ENCODE measurements at regions not wholly inside any gene's neighbourhood (a gene's known extent, or its start where the extent isn't known, plus 50 kb on each side); places are given as distances from the start of the nearest gene placed in this dataset.

DNA sequence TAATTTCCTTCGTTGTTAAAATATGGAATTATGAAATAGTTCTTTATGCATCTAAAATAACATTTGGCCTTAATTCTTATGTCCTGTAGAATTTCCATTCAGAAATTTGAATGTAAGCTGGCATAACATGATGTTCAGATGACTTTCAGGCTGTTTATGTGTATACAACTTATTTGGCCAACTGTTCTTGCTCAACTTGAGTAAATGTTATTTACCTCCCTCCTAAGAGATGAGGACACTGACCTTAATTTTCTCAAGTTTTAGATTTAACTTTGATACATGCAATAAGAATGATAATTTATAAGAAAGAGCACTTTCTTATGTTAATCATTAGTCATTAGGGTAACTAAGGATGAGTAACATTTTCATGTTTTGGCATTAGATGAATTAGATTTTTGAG is 365.4 kb downstream of the AEBP2 start:
- ChIA-PET POLR2A (no interaction called here), CTCF (no interaction called here)
- no peak overlapping the region for H3K4me3 ChIP-seq (ENCODE audit: control extremely low read depth in 1 of 5, extremely low read depth in 1 of 5, insufficient read depth in 1 of 5, low read depth in 2 of 5, low read length in 4 of 5)
- H3K4me3 Mint-ChIP-seq = no peak overlapping the region
- DNase-seq (no peak), ATAC-seq (ENCODE audit: low read depth) (no peak)
- no peak overlapping the region for H3K4me2 ChIP-seq (replicated peaks; ENCODE audit: low read depth, low read length, poor library complexity, severe bottlenecking)
- TF ChIP-seq, protein P1, sequence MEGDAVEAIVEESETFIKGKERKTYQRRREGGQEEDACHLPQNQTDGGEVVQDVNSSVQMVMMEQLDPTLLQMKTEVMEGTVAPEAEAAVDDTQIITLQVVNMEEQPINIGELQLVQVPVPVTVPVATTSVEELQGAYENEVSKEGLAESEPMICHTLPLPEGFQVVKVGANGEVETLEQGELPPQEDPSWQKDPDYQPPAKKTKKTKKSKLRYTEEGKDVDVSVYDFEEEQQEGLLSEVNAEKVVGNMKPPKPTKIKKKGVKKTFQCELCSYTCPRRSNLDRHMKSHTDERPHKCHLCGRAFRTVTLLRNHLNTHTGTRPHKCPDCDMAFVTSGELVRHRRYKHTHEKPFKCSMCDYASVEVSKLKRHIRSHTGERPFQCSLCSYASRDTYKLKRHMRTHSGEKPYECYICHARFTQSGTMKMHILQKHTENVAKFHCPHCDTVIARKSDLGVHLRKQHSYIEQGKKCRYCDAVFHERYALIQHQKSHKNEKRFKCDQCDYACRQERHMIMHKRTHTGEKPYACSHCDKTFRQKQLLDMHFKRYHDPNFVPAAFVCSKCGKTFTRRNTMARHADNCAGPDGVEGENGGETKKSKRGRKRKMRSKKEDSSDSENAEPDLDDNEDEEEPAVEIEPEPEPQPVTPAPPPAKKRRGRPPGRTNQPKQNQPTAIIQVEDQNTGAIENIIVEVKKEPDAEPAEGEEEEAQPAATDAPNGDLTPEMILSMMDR (IDR thresholded peaks at IDR 0.05) = no peak
- TF ChIP-seq EZH2 (IDR thresholded peaks at IDR 0.05; ENCODE audit: borderline replicate concordance, insufficient read depth, low read depth, low read length, poor library complexity, severe bottlenecking) = no peak
- intact Hi-C loops (cut with micrococcal nuclease) = no loop called here
- no CpG with 5 or more reads among the region's 1 CpG for WGBS (ENCODE audit: insufficient coverage)
- H3K36me3 ChIP-seq (replicated peaks in 1 of 2; ENCODE audit: control extremely low read depth in 1 of 2, control insufficient read depth in 1 of 2, extremely low read depth in 1 of 2, insufficient read depth in 2 of 2, low read length in 1 of 2) = no peaks in the 10 kb centered on the region
- H3K27ac Mint-ChIP-seq = no peak overlapping the region
- no peaks in the 10 kb centered on the region for H4K20me1 ChIP-seq (ENCODE audit: control insufficient read depth, insufficient read depth, low read length, poor library complexity, severe bottlenecking)
- no peaks in the 10 kb centered on the region for H3K27me3 ChIP-seq (replicated peaks in 1 of 4; ENCODE audit: control extremely low read depth in 1 of 4, control insufficient read depth in 3 of 4, insufficient read depth in 4 of 4, low read length in 3 of 4)
- no peaks in the 10 kb centered on the region for H3K27me3 Mint-ChIP-seq
- H3K27ac ChIP-seq (ENCODE audit: low read length in 2 of 2) = no peak overlapping the region
- no peak overlapping the region for H3K9ac ChIP-seq (ENCODE audit: low read length)
- no peaks in the 10 kb centered on the region for H3K79me2 ChIP-seq (ENCODE audit: control insufficient read depth, insufficient read depth, low read length)
- H3K4me1 ChIP-seq (ENCODE audit: control insufficient read depth in 2 of 2, insufficient read depth in 2 of 2, low read length in 2 of 2) = no peaks in the 10 kb centered on the region
- peaks cover 3% of the 10 kb centered on the region for H3K9me3 Mint-ChIP-seq (ENCODE audit: insufficient read depth)
- no peaks in the 10 kb centered on the region for H3K4me1 Mint-ChIP-seq
- peaks cover 0 to 6% (median 0%) of the 10 kb centered on the region in 3 donors for H3K9me3 ChIP-seq (ENCODE audit: control extremely low read depth in 1 of 3, control insufficient read depth in 2 of 3, insufficient read depth in 1 of 3, low read length in 2 of 3)
- no peak overlapping the region for H2AFZ ChIP-seq (ENCODE audit: insufficient read depth, low read depth, low read length, poor library complexity, severe bottlenecking)

DNA sequence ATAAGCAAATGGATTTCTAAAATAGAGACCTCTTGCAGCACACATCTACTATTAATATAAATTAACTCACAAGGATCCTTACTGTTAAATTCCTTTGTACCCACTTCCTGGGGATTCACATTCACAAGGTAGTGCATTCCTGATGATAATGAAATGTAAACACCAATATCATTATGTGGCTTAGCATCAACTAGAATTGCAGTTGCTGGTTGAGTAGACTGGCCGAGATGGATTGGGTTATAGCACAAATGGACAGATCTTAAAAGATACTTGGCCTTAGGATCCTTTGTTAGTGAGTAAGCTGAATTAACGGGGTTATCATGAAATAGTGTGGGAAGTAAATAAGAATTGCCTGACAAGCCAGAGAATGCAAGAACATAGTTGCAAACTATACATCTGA is 369.1 kb downstream of the AEBP2 start:
- Histone ChIP-seq H3K9me3 (ENCODE audit: control extremely low read depth in 1 of 3, control insufficient read depth in 2 of 3, insufficient read depth in 1 of 3, low read length in 2 of 3) (peaks cover 0 to 6% (median 0%) of the 10 kb centered on the region in 3 donors), H3K27me3 (replicated peaks in 1 of 4; ENCODE audit: control extremely low read depth in 1 of 4, control insufficient read depth in 3 of 4, insufficient read depth in 4 of 4, low read length in 3 of 4) (no peaks in the 10 kb centered on the region), H4K20me1 (ENCODE audit: control insufficient read depth, insufficient read depth, low read length, poor library complexity, severe bottlenecking) (no peaks in the 10 kb centered on the region), H2AFZ (ENCODE audit: insufficient read depth, low read depth, low read length, poor library complexity, severe bottlenecking) (no peak overlapping the region), H3K9ac (ENCODE audit: low read length) (no peak overlapping the region), H3K4me1 (ENCODE audit: control insufficient read depth in 2 of 2, insufficient read depth in 2 of 2, low read length in 2 of 2) (no peaks in the 10 kb centered on the region), H3K79me2 (ENCODE audit: control insufficient read depth, insufficient read depth, low read length) (no peaks in the 10 kb centered on the region), H3K36me3 (replicated peaks in 1 of 2; ENCODE audit: control extremely low read depth in 1 of 2, control insufficient read depth in 1 of 2, extremely low read depth in 1 of 2, insufficient read depth in 2 of 2, low read length in 1 of 2) (no peaks in the 10 kb centered on the region), H3K4me3 (ENCODE audit: control extremely low read depth in 1 of 5, extremely low read depth in 1 of 5, insufficient read depth in 1 of 5, low read depth in 2 of 5, low read length in 4 of 5) (no peak overlapping the region), H3K27ac (ENCODE audit: low read length in 2 of 2) (no peak overlapping the region), H3K4me2 (replicated peaks; ENCODE audit: low read depth, low read length, poor library complexity, severe bottlenecking) (no peak overlapping the region)
- H3K27me3 Mint-ChIP-seq = no peaks in the 10 kb centered on the region
- ChIA-PET CTCF (no interaction called here), POLR2A (no interaction called here)
- H3K4me1 Mint-ChIP-seq = no peaks in the 10 kb centered on the region
- H3K4me3 Mint-ChIP-seq = no peak overlapping the region
- ATAC-seq (ENCODE audit: low read depth) (no peak), DNase-seq (no peak)
- no peak overlapping the region for H3K27ac Mint-ChIP-seq
- intact Hi-C loops (cut with micrococcal nuclease) = no loop called here
- TF ChIP-seq, protein P1 (IDR thresholded peaks at IDR 0.05) = no peak
- no peak for TF ChIP-seq EZH2 (IDR thresholded peaks at IDR 0.05; ENCODE audit: borderline replicate concordance, insufficient read depth, low read depth, low read length, poor library complexity, severe bottlenecking)
- H3K9me3 Mint-ChIP-seq (ENCODE audit: insufficient read depth) = peaks cover 3% of the 10 kb centered on the region
- no CpG with 5 or more reads among the region's 2 CpGs for WGBS (ENCODE audit: insufficient coverage)

Measured in B cell (primary cell).